HuH-7.5 (cell line): ENCODE measurements at regions not wholly inside any gene's neighbourhood (a gene's known extent, or its start where the extent isn't known, plus 50 kb on each side); places are given as distances from the start of the nearest gene placed in this dataset.
"Not testable (repeated sequence)": the region's sequence is repeated elsewhere in the genome, so short reads cannot be mapped to it uniquely, and the experiment has no call there.

ENCODE experiments used
- DNase-seq: peaks from one replicate; pipeline ENCODE4 v3.0.0; 2011; ENCODE audit warnings: low spot score

- DNase-seq, result not testable (repeated sequence)
Measured at GRCh38 chr3:152774230-152774629, 60.7 kb upstream of the P2RY1 start.

- DNase-seq, result no peak
Measured at GRCh38 chr3:152778022-152778421, 56.9 kb upstream of the P2RY1 start.

- no peak for DNase-seq
Measured at GRCh38 chr3:152779653-152780052, 55.3 kb upstream of the P2RY1 start.

GRCh38 chr3:152780553-152780952 lies 54.4 kb upstream of the P2RY1 start:
- no peak for DNase-seq

GRCh38 chr3:152785051-152785450 lies 49.9 kb upstream of the P2RY1 start:
- no peak for DNase-seq
